SK-N-SH (cell line): ENCODE measurements at regions not wholly inside any gene's neighbourhood (a gene's known extent, or its start where the extent isn't known, plus 50 kb on each side); places are given as distances from the start of the nearest gene placed in this dataset.

Source experiments
- CHD2 ChIP-seq: fragments of 150-350 bp; IDR thresholded peaks from 2 replicates; pipeline ENCODE4 v1.6.1; 2018; ENCODE audit warnings: low read length; ENCODE audit not compliant: partially characterized antibody
- EP300 ChIP-seq, 2 experiments: IDR thresholded peaks; 2 replicates each; pipeline versions ENCODE4 v1.4.0 to v1.6.1; 2012; ENCODE audit warnings: borderline replicate concordance in 1 of 2, low read depth in 1 of 2, low read length in 1 of 2
- EZH2phosphoT487 ChIP-seq: fragments of 200-600 bp; sonication (generic); IDR thresholded peaks from 2 replicates; pipeline ENCODE4 v1.6.1; 2017; ENCODE audit warnings: low read depth, mixed run types, mild to moderate bottlenecking, antibody characterized with exemption, moderate library complexity, borderline replicate concordance
- MXI1 ChIP-seq: IDR thresholded peaks from 2 replicates; pipeline ENCODE4 v1.6.1; 2012; ENCODE audit warnings: mild to moderate bottlenecking, low read depth, low read length, improper control_type of control experiment
- POLR2AphosphoS5 ChIP-seq: IDR thresholded peaks from 2 replicates; pipeline ENCODE4 v1.6.1; 2012; ENCODE audit warnings: low read depth, low read length
- RAD21 ChIP-seq: IDR thresholded peaks from 2 replicates; pipeline ENCODE4 v1.6.1; 2012; ENCODE audit warnings: mild to moderate bottlenecking, low read length
- SMC3 ChIP-seq: IDR thresholded peaks from 2 replicates; pipeline ENCODE4 v1.6.1; 2012; ENCODE audit warnings: low read depth, low read length, improper control_type of control experiment
- TAF1 ChIP-seq: IDR thresholded peaks from 2 replicates; pipeline ENCODE4 v1.6.1; 2012; ENCODE audit warnings: low read depth, mild to moderate bottlenecking, low read length, moderate library complexity, borderline replicate concordance
- TCF12 ChIP-seq: IDR thresholded peaks from 2 replicates; pipeline ENCODE4 v1.4.0; 2012
- YY1 ChIP-seq: IDR thresholded peaks from 2 replicates; pipeline ENCODE4 v1.4.0; 2012; ENCODE audit warnings: low read depth, mild to moderate bottlenecking
- TF ChIP-seq, protein P1 (sequence below): fragments of 200-600 bp; sonication (generic); IDR thresholded peaks from 2 replicates; pipeline ENCODE4 v1.6.1; 2017; ENCODE audit warnings: antibody characterized with exemption, mild to moderate bottlenecking, moderate library complexity
- TF ChIP-seq, protein P2 (sequence below): IDR thresholded peaks from 2 replicates; pipeline ENCODE4 v1.4.0; 2012; ENCODE audit warnings: low read depth, borderline replicate concordance
- TF ChIP-seq, protein P3 (sequence below): IDR thresholded peaks from 2 replicates; pipeline ENCODE4; 2012
- TF ChIP-seq, protein P4 (sequence below): IDR thresholded peaks from 2 replicates; pipeline ENCODE4 v1.4.0; 2012; ENCODE audit warnings: low read depth, borderline replicate concordance

DNA sequence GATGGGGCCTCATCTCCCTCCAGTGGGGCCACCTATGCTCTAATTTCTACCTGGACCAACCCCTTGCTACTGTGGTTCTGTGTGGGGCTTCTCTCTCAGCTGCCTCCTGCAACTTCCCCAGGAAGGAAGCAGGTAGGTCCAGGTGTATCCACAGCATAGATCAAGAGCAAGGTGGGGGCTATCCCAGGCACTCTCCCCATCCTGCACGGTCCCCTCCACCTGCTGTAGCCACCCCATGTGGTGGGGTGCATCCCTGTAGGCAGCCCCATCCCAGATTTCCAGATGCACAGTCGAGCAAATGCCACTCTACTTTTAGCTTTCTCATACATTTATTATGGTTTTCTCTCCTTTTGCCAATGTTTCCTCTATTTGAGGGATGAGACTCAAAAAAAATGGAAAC, 156.1 kb downstream of the FBXO15 start:
- TF ChIP-seq EP300 (IDR thresholded peaks at IDR 0.05; ENCODE audit: borderline replicate concordance in 1 of 2, low read depth in 1 of 2, low read length in 1 of 2), result no peak
- TF ChIP-seq, protein P1, sequence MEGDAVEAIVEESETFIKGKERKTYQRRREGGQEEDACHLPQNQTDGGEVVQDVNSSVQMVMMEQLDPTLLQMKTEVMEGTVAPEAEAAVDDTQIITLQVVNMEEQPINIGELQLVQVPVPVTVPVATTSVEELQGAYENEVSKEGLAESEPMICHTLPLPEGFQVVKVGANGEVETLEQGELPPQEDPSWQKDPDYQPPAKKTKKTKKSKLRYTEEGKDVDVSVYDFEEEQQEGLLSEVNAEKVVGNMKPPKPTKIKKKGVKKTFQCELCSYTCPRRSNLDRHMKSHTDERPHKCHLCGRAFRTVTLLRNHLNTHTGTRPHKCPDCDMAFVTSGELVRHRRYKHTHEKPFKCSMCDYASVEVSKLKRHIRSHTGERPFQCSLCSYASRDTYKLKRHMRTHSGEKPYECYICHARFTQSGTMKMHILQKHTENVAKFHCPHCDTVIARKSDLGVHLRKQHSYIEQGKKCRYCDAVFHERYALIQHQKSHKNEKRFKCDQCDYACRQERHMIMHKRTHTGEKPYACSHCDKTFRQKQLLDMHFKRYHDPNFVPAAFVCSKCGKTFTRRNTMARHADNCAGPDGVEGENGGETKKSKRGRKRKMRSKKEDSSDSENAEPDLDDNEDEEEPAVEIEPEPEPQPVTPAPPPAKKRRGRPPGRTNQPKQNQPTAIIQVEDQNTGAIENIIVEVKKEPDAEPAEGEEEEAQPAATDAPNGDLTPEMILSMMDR, result no peak
- TF ChIP-seq POLR2AphosphoS5, result no peak
- TF ChIP-seq TCF12, result no peak
- no peak for TF ChIP-seq EZH2phosphoT487
- TF ChIP-seq CHD2, result no peak
- TF ChIP-seq RAD21, result no peak
- no peak for TF ChIP-seq SMC3
- no peak for TF ChIP-seq YY1
- TF ChIP-seq TAF1, result no peak
- TF ChIP-seq MXI1, result no peak
- TF ChIP-seq, protein P2, sequence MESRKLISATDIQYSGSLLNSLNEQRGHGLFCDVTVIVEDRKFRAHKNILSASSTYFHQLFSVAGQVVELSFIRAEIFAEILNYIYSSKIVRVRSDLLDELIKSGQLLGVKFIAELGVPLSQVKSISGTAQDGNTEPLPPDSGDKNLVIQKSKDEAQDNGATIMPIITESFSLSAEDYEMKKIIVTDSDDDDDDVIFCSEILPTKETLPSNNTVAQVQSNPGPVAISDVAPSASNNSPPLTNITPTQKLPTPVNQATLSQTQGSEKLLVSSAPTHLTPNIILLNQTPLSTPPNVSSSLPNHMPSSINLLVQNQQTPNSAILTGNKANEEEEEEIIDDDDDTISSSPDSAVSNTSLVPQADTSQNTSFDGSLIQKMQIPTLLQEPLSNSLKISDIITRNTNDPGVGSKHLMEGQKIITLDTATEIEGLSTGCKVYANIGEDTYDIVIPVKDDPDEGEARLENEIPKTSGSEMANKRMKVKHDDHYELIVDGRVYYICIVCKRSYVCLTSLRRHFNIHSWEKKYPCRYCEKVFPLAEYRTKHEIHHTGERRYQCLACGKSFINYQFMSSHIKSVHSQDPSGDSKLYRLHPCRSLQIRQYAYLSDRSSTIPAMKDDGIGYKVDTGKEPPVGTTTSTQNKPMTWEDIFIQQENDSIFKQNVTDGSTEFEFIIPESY, result no peak
- TF ChIP-seq, protein P3, sequence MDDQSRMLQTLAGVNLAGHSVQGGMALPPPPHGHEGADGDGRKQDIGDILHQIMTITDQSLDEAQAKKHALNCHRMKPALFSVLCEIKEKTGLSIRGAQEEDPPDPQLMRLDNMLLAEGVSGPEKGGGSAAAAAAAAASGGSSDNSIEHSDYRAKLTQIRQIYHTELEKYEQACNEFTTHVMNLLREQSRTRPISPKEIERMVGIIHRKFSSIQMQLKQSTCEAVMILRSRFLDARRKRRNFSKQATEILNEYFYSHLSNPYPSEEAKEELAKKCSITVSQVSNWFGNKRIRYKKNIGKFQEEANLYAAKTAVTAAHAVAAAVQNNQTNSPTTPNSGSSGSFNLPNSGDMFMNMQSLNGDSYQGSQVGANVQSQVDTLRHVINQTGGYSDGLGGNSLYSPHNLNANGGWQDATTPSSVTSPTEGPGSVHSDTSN, result no peak
- TF ChIP-seq, protein P4, sequence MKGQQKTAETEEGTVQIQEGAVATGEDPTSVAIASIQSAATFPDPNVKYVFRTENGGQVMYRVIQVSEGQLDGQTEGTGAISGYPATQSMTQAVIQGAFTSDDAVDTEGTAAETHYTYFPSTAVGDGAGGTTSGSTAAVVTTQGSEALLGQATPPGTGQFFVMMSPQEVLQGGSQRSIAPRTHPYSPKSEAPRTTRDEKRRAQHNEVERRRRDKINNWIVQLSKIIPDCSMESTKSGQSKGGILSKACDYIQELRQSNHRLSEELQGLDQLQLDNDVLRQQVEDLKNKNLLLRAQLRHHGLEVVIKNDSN, result no peak
